ENCODE measurements at regions not wholly inside any gene's neighbourhood (a gene's known extent, or its start where the extent isn't known, plus 50 kb on each side); places are given as distances from the start of the nearest gene placed in this dataset.

DNA sequence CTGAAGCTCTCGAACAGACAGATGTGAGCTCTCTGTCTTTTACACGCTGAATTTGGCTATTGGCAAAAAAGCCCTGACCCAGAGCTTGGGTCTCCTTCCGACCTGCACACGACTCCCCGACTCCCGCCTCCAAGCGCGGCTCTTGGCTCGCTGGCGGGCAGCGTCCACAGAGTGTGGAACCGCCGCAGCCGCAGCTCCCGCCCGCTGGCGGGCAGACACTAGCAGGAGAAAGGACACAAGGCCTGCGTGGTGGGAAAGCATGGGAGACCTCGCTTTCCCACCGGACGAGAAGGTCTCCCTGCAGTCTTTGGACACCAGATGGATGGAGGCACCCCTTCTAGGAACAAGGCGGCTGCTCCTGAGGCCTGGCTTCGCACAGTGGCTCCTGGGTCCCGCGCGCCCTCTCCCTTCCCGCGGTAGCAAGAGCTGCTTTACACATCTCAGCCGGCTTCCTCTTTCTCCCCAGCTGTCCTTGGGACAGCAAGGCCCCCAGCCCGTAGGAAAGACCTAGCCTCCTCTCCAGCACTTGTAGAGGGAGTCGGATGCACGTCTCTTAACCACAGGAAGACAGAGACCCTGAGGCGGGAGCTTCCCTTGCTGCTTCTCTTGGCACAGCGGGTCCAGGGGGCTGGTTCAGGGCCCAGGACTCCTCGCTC is 92.1 kb downstream of the PRKAB2 start:
- Histone ChIP-seq H3K4me3 (peak overlapping the region in 1 of 2 donors; percentile 8), H3K4me1 (peaks cover 41% of the 10 kb centered on the region)

DNA sequence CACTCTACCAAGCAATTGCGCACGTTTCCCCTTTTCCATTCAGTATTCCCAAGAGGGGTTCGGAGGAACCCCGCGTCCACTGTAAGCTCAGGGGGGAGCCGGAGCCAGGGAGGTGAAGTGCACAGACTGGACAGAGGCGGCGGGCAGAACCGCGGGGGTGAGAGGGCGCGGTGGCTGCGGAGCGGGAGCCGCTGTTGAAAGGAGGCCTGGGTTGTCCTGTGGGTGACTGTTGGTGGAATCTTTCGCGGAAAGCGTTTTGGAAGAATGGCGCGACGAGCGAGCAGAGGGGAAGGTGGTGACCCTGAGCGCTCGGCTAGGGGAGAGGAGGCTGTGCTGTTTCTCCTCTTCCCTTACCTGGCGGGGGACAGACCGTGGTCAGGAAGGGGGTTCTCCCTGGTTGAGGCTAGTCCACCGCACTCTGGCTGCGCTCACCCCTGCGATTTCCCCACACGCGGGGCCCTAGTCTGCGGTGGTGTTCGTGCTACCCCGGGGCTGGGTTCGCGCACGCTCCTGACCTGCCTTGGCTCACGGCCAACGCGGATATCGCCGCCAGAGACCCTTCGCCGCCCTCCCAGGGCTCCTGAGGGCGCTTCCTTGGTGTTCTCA is 92.8 kb downstream of the PRKAB2 start:
- Histone ChIP-seq H3K27me3 (peaks cover 9% of the 10 kb centered on the region), H3K9me3 (no peaks in the 10 kb centered on the region), H3K27ac (no peak overlapping the region), H3K36me3 (no peaks in the 10 kb centered on the region), H3K4me1 (peaks cover 41% of the 10 kb centered on the region), H3K4me3 (peak overlapping the region in 1 of 2 donors; percentile 8)
- DNase-seq (ENCODE audit: extremely low spot score in 2 of 2), result peak in 1 of 2 donors; percentile 52
- intact Hi-C loops (cut with DNase I), result no loop called here
- no peak for TF ChIP-seq POLR2AphosphoS5 (IDR thresholded peaks at IDR 0.05; ENCODE audit: insufficient read depth in 1 of 2, low read depth in 1 of 2)
- TF ChIP-seq POLR2A (IDR thresholded peaks at IDR 0.05), result no peak
- TF ChIP-seq, protein P1, sequence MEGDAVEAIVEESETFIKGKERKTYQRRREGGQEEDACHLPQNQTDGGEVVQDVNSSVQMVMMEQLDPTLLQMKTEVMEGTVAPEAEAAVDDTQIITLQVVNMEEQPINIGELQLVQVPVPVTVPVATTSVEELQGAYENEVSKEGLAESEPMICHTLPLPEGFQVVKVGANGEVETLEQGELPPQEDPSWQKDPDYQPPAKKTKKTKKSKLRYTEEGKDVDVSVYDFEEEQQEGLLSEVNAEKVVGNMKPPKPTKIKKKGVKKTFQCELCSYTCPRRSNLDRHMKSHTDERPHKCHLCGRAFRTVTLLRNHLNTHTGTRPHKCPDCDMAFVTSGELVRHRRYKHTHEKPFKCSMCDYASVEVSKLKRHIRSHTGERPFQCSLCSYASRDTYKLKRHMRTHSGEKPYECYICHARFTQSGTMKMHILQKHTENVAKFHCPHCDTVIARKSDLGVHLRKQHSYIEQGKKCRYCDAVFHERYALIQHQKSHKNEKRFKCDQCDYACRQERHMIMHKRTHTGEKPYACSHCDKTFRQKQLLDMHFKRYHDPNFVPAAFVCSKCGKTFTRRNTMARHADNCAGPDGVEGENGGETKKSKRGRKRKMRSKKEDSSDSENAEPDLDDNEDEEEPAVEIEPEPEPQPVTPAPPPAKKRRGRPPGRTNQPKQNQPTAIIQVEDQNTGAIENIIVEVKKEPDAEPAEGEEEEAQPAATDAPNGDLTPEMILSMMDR (IDR thresholded peaks at IDR 0.05), result no peak

More for the DNA sequence above, 92.1 kb downstream of the PRKAB2 start:
- Histone ChIP-seq H3K36me3 (no peaks in the 10 kb centered on the region), H3K9me3 (no peaks in the 10 kb centered on the region), H3K27me3 (peaks cover 9% of the 10 kb centered on the region), H3K27ac (no peak overlapping the region)
- DNase-seq (ENCODE audit: extremely low spot score in 2 of 2), result peak in 1 of 2 donors; percentile 62
- TF ChIP-seq, protein P1 (IDR thresholded peaks at IDR 0.05), result no peak
- TF ChIP-seq POLR2AphosphoS5 (IDR thresholded peaks at IDR 0.05; ENCODE audit: insufficient read depth in 1 of 2, low read depth in 1 of 2) (no peak), POLR2A (IDR thresholded peaks at IDR 0.05) (no peak)
- intact Hi-C loops (cut with DNase I), result no loop called here

DNA sequence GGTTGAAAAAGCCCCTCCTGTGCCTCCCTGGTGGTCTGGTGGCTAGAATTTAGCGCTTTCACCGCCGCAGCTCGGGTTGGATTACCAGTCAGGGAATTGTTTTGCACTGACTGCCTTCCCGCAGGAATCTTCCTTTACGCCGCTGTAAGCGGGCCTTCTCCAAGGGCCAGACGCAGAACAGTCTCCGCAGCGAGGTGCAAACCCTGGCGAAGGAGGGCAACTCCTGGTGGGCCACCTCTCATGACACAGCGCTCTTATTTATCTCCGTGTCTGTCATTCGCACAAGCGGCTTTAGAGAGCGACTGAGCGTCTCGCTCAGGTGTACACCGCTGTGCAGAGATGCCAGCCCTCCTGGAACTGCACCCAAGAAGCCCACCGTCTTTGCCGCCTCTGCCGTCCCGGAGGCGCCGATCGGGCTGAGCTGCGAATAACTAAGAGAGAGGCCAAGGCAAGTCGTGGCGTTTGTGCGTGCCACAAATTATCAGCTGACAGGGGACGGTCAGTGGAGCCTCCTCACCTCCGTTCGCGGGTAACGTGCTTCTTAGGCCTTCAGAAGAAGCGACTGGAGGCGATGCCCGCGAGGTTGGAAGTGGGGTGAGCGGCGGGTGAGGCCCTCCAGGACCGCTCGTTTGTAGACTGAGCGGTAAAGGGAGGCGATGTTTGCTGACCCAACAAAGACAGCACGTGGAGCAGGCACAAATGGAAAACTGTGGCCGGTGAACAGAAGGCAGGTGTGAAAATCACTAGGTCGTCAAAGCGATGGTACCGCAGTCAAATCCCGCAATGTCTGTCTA is 93.5 kb downstream of the PRKAB2 start:
- Histone ChIP-seq H3K36me3 (no peaks in the 10 kb centered on the region), H3K27ac (no peak overlapping the region), H3K4me3 (peak overlapping the region in 1 of 2 donors; percentile 8), H3K9me3 (no peaks in the 10 kb centered on the region), H3K27me3 (peaks cover 9% of the 10 kb centered on the region), H3K4me1 (peaks cover 35% of the 10 kb centered on the region)
- intact Hi-C loops (cut with DNase I), result no loop called here
- TF ChIP-seq, protein P1 (IDR thresholded peaks at IDR 0.05), result no peak
- TF ChIP-seq POLR2AphosphoS5 (IDR thresholded peaks at IDR 0.05; ENCODE audit: insufficient read depth in 1 of 2, low read depth in 1 of 2) (no peak), POLR2A (IDR thresholded peaks at IDR 0.05) (no peak)
- peak in 1 of 2 donors; percentile 52 for DNase-seq (ENCODE audit: extremely low spot score in 2 of 2)

DNA sequence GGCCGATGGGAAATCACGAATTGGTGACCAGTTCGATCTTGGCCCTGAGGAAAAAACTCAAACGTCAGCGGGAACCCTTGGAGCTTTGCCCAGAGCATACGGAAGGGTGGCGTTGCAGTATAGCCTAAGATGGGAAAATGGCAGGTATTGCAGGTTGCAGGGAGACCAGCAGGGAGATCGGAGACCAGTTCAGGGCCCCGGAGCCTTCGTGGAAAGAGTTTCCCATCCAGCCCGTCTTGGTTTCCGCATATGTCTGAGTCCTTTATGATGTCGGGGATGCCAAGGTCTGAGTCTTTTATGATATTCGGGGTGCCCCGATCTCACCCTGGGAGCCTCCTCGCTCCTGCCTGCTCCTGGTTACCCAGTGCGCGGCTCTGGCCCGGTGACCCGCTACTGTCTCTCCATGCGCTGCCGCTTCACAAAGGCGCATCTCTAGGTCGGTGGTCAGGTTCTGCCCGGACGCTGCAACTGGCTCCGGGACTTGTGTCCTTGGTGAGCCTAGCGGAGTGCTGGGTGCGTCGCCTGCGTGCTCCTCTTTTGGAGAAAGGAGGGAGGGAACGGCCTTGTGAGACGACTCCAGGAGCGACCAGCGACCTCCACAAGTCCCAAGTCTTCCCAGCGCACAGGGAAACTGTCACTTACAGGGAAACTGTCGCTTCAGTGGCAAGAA is 94.2 kb downstream of the PRKAB2 start:
- intact Hi-C loops (cut with DNase I), result no loop called here
- Histone ChIP-seq H3K27me3 (peaks cover 9% of the 10 kb centered on the region), H3K9me3 (no peaks in the 10 kb centered on the region), H3K4me3 (no peak overlapping the region), H3K36me3 (no peaks in the 10 kb centered on the region), H3K4me1 (peaks cover 35% of the 10 kb centered on the region), H3K27ac (no peak overlapping the region)
- DNase-seq (ENCODE audit: extremely low spot score in 2 of 2), result no peak
- TF ChIP-seq, protein P1 (IDR thresholded peaks at IDR 0.05), result no peak
- no peak for TF ChIP-seq POLR2A (IDR thresholded peaks at IDR 0.05)
- TF ChIP-seq POLR2AphosphoS5 (IDR thresholded peaks at IDR 0.05; ENCODE audit: insufficient read depth in 1 of 2, low read depth in 1 of 2), result no peak

All from vagina (tissue), 2 donors.